GM18858 (cell line): ENCODE measurements at regions not wholly inside any gene's neighbourhood (a gene's known extent, or its start where the extent isn't known, plus 50 kb on each side); places are given as distances from the start of the nearest gene placed in this dataset.
"Not testable (repeated sequence)": the region's sequence is repeated elsewhere in the genome, so short reads cannot be mapped to it uniquely, and the experiment has no call there.

Experiments
- ATAC-seq: cut with Tn5 transposase; IDR thresholded peaks from one replicate; pipeline ENCODE4 v1.9.1; 2021; ENCODE audit not compliant: unreplicated experiment

GRCh38 chr2:64869126-64869525 is 120.1 kb upstream of the SLC1A4 start:
- ATAC-seq: no peak

GRCh38 chr2:64873472-64873924 is 115.7 kb upstream of the SLC1A4 start:
- peak; percentile 69 for ATAC-seq

GRCh38 chr2:64874593-64874992 is 114.6 kb upstream of the SLC1A4 start:
- ATAC-seq: no peak

DNA sequence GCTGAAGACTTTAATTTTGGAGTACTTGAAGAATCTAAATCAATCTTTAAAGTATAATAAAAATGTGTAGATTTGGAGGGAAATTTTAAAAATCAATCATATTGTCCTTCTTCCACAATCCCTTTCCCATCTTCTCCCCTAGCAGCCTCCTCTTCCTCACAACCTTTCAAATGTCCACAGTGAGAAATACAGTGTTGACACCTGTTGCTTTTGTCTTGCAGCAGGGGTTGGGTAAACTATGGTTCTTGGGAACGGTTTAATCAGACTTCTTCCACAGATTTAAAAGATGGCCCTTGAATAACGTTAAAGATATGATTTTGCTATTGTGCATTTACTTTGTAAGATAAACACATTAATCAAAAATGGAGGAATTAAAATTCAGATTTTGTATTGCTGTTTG is 113.8 kb upstream of the SLC1A4 start:
- ATAC-seq: no peak

DNA sequence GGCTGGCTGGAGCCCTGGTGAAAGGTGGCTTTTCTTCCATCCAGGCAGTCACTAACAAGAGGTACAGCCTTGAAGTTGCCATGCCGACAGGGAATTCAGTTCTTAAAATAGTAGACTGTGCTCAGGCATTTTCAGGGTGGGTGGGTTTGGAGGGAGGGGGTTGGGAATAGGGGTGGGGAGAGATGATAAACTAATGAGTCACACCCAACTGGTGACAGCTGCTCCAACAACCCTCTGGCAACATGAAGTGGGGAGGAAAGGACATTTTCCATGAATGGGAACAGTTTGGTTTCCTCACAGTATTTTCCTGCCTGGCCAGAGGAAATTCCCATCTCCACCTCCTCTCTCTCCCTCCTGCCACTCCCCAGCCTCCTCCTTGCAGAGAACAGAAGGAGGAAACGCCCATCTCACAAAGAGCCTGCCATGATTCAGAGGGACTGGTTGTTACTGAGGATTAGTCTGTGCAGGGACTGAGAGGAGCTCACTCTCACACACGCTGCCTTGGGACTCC is 113.0 kb upstream of the SLC1A4 start:
- ATAC-seq: no peak

DNA sequence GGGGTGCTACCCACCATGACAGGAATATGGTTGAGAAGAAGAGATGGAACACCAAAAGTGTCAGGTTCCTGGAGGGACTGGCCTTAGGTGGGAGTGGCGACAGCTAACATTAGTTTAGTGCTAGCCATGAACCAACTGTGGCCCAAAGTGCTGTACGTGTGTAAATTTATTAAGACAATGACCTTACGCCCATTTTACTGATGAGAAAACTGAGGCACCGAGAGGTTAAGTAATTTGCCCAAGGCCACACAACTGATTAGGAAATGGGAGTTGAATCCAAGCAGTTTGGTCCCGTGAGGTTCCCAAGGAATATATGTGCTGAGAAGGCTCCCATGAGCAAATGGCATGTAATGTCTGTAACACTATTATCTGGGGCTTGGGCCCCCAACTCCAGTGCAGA is 109.5 kb upstream of the SLC1A4 start:
- ATAC-seq: no peak

DNA sequence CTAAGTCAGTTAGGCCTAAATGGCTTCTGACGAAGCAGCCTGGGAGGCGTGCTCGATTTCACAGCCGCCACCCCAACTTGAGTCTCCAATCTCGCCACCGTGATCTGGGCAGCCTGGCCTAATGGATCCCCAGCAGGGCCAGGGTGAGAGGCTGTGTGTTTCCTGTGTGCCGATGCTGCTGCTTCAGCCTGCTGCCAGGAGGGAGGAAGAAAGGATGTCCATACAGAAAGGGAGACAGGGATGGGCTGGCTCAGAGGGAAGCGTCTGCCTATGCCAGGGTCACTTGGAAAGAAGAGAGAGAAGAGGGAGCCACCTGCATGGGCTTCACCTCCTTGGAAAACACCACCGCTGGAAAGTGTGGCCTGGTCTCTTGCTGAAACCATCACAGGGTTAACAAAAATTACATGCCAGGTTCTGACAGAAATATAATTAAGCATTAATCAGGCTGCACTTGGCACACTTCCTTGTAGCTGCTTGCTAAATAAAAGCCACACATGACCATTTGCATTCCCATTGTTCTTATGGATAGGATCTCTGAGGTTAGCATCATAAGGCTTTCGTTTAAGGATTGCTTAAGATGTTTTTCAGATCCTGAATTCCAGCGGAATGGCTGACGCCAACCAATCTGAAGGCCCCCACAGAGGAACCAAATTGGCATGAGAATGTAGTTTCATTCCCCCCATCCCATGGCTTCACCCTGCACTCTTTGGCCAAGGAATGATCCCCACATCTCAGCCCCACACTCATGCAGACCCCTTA is 108.8 kb upstream of the SLC1A4 start:
- ATAC-seq: no peak

DNA sequence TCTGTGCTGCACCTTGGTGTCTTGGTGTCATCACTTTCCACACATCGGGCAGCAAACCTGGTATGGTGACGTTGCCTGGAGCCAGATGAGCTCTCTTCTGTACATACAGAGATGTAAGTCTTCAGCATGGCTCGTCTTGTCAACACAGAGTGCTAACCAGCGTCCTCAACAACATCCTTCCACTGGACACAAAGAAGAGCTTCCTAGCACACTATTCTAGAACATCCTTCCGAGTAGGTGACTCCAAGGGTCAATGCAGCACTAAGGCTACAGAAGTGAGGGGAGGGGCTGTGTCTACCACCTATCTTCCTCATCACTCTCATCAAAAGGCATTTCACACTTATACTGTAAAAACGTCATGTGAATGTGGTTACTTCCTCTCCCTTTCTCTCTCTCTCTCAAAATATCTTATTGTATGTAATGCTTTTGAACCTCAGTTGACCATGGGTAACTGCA is 108.1 kb upstream of the SLC1A4 start:
- ATAC-seq: no peak

GRCh38 chr2:64887565-64887964 is 101.6 kb upstream of the SLC1A4 start:
- no peak for ATAC-seq

DNA sequence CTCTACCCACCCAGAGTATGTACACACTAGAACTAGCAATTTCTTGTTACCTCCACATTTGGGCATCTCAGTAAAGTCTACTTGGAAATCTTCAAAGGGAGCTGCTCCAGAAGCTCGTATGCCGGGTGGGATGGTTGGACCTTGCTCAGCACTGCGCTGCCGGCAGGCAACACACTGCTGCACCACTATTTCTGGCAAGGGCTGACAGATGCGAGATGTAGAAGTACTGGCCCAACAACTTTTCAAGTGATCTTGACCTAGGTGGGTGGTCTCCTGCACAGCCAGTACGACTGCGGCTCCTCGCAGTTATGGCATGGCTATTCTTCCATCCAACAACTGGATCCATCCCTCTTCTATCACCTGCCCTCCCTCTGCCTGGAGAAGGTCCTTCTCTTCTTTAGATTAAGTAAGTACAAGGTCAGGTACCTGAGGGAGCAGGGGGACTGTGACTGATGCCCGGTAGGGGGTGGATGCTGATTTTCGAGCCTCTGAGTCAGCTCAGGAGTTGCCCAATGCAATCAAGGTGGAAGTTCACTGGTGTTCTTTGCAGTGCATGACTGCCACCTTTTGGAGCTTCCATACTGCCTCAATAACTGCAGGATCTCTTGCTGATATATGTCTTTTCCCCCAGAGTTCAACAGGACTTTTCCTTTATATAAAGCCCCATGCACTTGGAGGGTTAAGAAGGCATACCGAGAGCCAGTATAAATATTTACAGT is 100.4 kb upstream of the SLC1A4 start:
- no peak for ATAC-seq

- no peak for ATAC-seq
Measured at GRCh38 chr2:64889803-64890202, 99.4 kb upstream of the SLC1A4 start.

DNA sequence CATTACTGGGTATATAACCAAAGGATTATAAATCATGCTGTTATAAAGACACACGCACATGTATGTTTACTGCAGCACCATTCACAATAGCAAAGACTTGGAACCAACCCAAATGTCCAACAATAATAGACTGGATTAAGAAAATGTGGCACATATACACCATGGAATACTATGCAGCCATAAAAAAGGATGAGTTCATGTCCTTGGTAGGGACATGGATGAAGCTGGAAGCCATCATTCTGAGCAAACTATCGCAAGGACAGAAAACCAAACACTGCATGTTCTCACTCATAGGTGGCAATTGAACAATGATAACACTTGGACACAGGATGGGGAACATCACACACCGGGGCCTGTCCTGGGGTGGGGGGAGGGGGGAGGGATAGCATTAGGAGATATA is 92.6 kb upstream of the SLC1A4 start:
- not testable (repeated sequence) for ATAC-seq

GRCh38 chr2:64899081-64899865 is 89.9 kb upstream of the SLC1A4 start:
- no peak for ATAC-seq

GRCh38 chr2:64899876-64900275 is 89.3 kb upstream of the SLC1A4 start:
- ATAC-seq: not testable (repeated sequence)

DNA sequence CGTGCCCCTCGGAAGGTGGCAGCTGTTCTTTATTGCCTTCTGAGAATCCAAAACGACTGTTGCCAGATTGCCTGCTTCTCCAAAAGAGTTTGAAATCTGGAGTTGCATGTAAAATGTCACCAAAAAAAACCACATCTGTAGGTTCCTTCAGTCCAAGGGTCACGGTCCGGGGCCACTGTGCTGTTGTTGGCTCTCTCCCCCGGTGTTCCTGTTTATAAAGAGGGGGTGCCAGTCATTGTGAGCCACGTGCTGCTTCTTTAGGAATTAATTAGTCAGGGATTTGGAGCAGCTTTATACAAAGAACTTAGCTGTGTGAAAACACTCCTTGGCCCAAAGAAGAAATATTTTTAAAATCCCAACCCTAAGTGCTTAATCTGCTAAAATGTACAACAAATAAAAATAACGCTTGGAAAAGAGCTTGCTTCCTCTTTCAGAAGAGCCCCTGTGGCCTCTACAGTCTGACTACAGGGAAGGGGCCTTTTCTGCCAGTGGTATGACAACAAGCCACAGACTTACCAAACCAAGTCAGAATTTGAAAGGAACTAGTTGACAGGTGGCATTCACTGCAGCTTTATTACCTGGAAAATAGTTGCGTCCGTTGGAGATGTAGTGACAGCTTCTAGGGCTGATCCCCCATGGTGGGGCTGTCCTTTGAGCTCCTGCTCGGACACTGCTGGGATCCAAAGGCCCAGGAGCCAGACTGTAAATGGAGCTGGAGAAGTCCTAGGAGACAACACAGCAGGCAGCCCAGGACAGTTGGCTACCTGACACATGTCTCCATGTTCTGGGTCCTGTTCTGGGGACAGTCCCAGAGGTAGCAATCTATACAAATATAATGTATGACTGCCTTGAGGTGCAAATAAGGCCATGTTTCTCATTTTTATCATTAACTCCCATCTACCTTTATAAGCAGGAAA is 84.5 kb upstream of the SLC1A4 start:
- no peak for ATAC-seq

GRCh38 chr2:64905338-64906024 is 83.7 kb upstream of the SLC1A4 start:
- ATAC-seq: no peak

DNA sequence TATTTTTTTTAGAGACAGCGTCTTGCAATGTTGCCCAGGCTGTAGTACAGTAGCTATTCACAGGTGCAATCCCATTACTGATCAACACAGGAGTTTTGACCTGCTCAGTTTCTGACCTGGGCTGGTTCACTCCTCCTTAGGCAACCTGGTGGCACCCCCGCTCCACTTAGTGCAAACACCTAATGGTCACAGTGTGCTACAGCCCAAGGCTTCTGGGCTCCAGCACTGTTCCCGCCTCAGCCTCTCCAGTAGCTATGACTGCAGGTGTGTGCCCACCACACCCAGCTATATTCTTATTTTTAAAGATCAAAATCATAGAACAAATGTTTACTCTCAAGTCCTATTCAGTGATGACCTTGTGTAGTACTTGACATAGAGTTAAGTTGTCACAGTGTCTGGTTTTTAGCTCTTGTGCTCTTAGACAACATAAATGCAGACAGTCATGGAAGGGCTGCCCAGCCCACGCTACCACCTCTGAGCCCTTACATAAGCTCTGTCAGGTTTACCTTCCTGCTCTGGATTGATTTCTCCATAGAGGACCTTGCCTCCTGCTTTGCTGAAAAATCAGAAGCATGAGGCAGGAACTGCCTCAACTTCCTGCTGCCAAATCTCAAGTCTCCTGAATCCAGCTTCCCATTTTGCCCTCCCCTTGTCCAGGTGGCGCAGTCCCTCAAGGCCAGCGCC is 82.2 kb upstream of the SLC1A4 start:
- ATAC-seq: no peak

DNA sequence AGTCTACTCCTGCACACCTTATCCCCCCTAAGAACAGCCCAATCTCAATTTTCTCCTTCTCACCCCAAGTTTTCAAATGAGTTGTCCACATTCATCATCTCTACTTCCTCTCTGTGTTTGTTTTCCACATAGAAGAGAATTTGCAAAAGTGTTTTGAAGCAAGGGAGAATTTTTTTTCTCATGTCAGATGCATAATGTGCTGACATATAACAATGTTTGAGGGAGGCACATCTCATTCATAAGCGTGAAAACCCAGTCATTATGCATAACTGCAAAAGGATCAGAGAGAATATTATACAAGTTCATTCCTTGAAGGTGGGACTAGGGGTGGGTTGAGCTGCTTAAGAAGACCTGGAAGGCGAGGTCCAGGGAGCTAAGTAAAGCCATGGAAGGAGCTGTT is 80.8 kb upstream of the SLC1A4 start:
- no peak for ATAC-seq

- no peak for ATAC-seq
Measured at GRCh38 chr2:64910523-64910922, 78.7 kb upstream of the SLC1A4 start.
